ENCODE measurements at regions not wholly inside any gene's neighbourhood (a gene's known extent, or its start where the extent isn't known, plus 50 kb on each side); places are given as distances from the start of the nearest gene placed in this dataset.

- Mint-ChIP-seq H3K9me3 (ENCODE audit: insufficient read depth) (no peaks in the 10 kb centered on the region), H3K27me3 (no peaks in the 10 kb centered on the region), H3K4me1 (no peaks in the 10 kb centered on the region), H3K4me3 (no peak overlapping the region), H3K27ac (no peak overlapping the region)
- H3K9me3 ChIP-seq (ENCODE audit: control extremely low read depth in 1 of 3, control insufficient read depth in 2 of 3, insufficient read depth in 1 of 3, low read length in 2 of 3): no peaks in the 10 kb centered on the region
- WGBS (ENCODE audit: insufficient coverage): no CpG with 5 or more reads among the region's 3 CpGs
- H3K36me3 ChIP-seq (replicated peaks in 1 of 2; ENCODE audit: control extremely low read depth in 1 of 2, control insufficient read depth in 1 of 2, extremely low read depth in 1 of 2, insufficient read depth in 2 of 2, low read length in 1 of 2): no peaks in the 10 kb centered on the region
- no peak overlapping the region for H3K4me2 ChIP-seq (replicated peaks; ENCODE audit: low read depth, low read length, poor library complexity, severe bottlenecking)
- H3K9ac ChIP-seq (ENCODE audit: low read length): no peak overlapping the region
- no peak for ATAC-seq (ENCODE audit: low read depth)
- no peaks in the 10 kb centered on the region for H3K27me3 ChIP-seq (replicated peaks in 1 of 4; ENCODE audit: control extremely low read depth in 1 of 4, control insufficient read depth in 3 of 4, insufficient read depth in 4 of 4, low read length in 3 of 4)
- ChIA-PET CTCF (no interaction called here), POLR2A (no interaction called here)
- H3K4me1 ChIP-seq (ENCODE audit: control insufficient read depth in 2 of 2, insufficient read depth in 2 of 2, low read length in 2 of 2): no peaks in the 10 kb centered on the region
- DNase-seq: no peak
- no peak overlapping the region for H3K27ac ChIP-seq (ENCODE audit: low read length in 2 of 2)
- no peaks in the 10 kb centered on the region for H3K79me2 ChIP-seq (ENCODE audit: control insufficient read depth, insufficient read depth, low read length)
- no peak overlapping the region for H2AFZ ChIP-seq (ENCODE audit: insufficient read depth, low read depth, low read length, poor library complexity, severe bottlenecking)
- no peak overlapping the region for H3K4me3 ChIP-seq (ENCODE audit: control extremely low read depth in 1 of 5, extremely low read depth in 1 of 5, insufficient read depth in 1 of 5, low read depth in 2 of 5, low read length in 4 of 5)
- TF ChIP-seq CTCF (IDR thresholded peaks at IDR 0.05): no peak
- no peak for TF ChIP-seq EZH2 (IDR thresholded peaks at IDR 0.05; ENCODE audit: borderline replicate concordance, insufficient read depth, low read depth, low read length, poor library complexity, severe bottlenecking)
- H4K20me1 ChIP-seq (ENCODE audit: control insufficient read depth, insufficient read depth, low read length, poor library complexity, severe bottlenecking): no peaks in the 10 kb centered on the region
- intact Hi-C loops (cut with micrococcal nuclease): no loop called here
Observed at GRCh38 chr21:23660560-23660959, 1946.7 kb downstream of the MRPL39 start.

GRCh38 chr21:23644768-23645167 is 1962.5 kb downstream of the MRPL39 start:
- no peak overlapping the region for H3K27ac Mint-ChIP-seq
- POLR2A ChIA-PET: no interaction called here
- ATAC-seq (ENCODE audit: low read depth) (no peak), DNase-seq (no peak)
- no peaks in the 10 kb centered on the region for H3K9me3 Mint-ChIP-seq (ENCODE audit: insufficient read depth)
- H3K4me3 Mint-ChIP-seq: no peak overlapping the region
- Histone ChIP-seq H3K4me2 (replicated peaks; ENCODE audit: low read depth, low read length, poor library complexity, severe bottlenecking) (no peak overlapping the region), H3K4me3 (ENCODE audit: control extremely low read depth in 1 of 5, extremely low read depth in 1 of 5, insufficient read depth in 1 of 5, low read depth in 2 of 5, low read length in 4 of 5) (no peak overlapping the region), H2AFZ (ENCODE audit: insufficient read depth, low read depth, low read length, poor library complexity, severe bottlenecking) (no peak overlapping the region), H3K79me2 (ENCODE audit: control insufficient read depth, insufficient read depth, low read length) (no peaks in the 10 kb centered on the region), H3K4me1 (ENCODE audit: control insufficient read depth in 2 of 2, insufficient read depth in 2 of 2, low read length in 2 of 2) (no peaks in the 10 kb centered on the region), H3K36me3 (replicated peaks in 1 of 2; ENCODE audit: control extremely low read depth in 1 of 2, control insufficient read depth in 1 of 2, extremely low read depth in 1 of 2, insufficient read depth in 2 of 2, low read length in 1 of 2) (no peaks in the 10 kb centered on the region), H3K27ac (ENCODE audit: low read length in 2 of 2) (no peak overlapping the region), H4K20me1 (ENCODE audit: control insufficient read depth, insufficient read depth, low read length, poor library complexity, severe bottlenecking) (no peaks in the 10 kb centered on the region), H3K9me3 (ENCODE audit: control extremely low read depth in 1 of 3, control insufficient read depth in 2 of 3, insufficient read depth in 1 of 3, low read length in 2 of 3) (peaks cover 0 to 8% (median 0%) of the 10 kb centered on the region in 3 donors), H3K9ac (ENCODE audit: low read length) (no peak overlapping the region), H3K27me3 (replicated peaks in 1 of 4; ENCODE audit: control extremely low read depth in 1 of 4, control insufficient read depth in 3 of 4, insufficient read depth in 4 of 4, low read length in 3 of 4) (no peaks in the 10 kb centered on the region)
- TF ChIP-seq CTCF (IDR thresholded peaks at IDR 0.05) (no peak), EZH2 (IDR thresholded peaks at IDR 0.05; ENCODE audit: borderline replicate concordance, insufficient read depth, low read depth, low read length, poor library complexity, severe bottlenecking) (no peak)
- CTCF ChIA-PET: no interaction called here
- intact Hi-C loops (cut with micrococcal nuclease): no loop called here
- no peaks in the 10 kb centered on the region for H3K4me1 Mint-ChIP-seq
- no CpG with 5 or more reads among the region's 2 CpGs for WGBS (ENCODE audit: insufficient coverage)
- no peaks in the 10 kb centered on the region for H3K27me3 Mint-ChIP-seq

All from B cell (primary cell).